GM12872 (cell line): ENCODE measurements at regions not wholly inside any gene's neighbourhood (a gene's known extent, or its start where the extent isn't known, plus 50 kb on each side); places are given as distances from the start of the nearest gene placed in this dataset.

ENCODE experiments used
- TF ChIP-seq, protein P1 (sequence below): IDR thresholded peaks from 3 replicates; pipeline ENCODE4 v1.5.1; 2011; ENCODE audit warnings: low read depth, mild to moderate bottlenecking, low read length, moderate library complexity; ENCODE audit not compliant: insufficient read depth

DNA sequence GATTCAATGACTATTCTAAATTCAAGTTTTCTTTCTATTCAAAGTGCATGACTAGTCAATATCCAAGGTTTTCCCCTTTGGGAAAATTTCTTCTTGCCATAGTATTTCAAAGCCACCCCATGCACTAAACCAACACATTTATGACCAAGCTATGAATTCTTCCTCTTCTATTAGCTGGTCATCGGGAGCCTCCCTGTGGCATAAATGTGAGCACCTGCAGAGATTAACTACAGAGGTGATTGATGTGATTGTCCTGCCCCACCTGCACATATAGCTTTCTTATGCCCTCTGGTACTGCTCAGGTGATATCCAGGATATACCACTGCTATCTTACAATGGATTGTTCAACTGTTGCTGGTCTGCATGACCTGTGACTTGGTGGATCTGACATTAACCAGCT, 694.9 kb downstream of the ZBBX start:
- TF ChIP-seq, protein P1, sequence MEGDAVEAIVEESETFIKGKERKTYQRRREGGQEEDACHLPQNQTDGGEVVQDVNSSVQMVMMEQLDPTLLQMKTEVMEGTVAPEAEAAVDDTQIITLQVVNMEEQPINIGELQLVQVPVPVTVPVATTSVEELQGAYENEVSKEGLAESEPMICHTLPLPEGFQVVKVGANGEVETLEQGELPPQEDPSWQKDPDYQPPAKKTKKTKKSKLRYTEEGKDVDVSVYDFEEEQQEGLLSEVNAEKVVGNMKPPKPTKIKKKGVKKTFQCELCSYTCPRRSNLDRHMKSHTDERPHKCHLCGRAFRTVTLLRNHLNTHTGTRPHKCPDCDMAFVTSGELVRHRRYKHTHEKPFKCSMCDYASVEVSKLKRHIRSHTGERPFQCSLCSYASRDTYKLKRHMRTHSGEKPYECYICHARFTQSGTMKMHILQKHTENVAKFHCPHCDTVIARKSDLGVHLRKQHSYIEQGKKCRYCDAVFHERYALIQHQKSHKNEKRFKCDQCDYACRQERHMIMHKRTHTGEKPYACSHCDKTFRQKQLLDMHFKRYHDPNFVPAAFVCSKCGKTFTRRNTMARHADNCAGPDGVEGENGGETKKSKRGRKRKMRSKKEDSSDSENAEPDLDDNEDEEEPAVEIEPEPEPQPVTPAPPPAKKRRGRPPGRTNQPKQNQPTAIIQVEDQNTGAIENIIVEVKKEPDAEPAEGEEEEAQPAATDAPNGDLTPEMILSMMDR: no peak

DNA sequence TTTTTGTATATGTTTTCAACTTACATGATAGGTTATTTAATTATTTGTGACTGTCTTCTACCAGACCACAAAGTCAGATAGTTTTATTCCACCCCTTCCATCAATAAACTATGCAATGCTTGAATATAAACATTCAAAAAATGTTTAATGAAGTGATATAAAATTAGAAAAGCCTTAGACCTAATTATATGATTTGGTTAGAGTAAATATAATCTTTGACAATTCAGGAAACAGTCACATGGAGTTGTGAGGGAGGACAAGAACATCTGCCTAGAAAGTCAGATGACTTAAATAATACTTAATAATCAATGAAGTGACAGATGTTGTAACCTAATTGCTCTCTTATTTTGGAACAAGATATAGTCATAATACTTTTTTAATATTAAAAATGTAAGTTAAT, 710.3 kb downstream of the ZBBX start:
- TF ChIP-seq, protein P1: no peak

DNA sequence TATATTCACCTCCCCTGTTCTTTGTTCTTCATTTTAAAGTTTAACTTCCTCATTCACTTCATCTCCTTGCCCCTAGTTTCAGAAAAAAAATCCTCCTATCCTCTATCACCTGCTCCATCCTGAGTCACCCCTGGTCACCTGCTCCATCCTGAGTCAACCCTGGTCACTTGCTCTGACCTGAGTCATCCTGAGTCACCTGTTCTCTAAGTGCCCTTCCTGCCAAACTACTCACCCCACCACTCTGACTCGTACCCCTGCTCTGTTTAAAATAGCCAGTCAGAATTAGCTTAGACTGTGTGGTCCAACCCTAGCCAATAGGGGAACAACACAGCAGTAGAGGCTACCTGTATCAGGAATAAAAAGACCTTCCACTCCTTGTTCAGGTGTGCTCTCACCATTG, 716.9 kb downstream of the ZBBX start:
- TF ChIP-seq, protein P1: no peak

DNA sequence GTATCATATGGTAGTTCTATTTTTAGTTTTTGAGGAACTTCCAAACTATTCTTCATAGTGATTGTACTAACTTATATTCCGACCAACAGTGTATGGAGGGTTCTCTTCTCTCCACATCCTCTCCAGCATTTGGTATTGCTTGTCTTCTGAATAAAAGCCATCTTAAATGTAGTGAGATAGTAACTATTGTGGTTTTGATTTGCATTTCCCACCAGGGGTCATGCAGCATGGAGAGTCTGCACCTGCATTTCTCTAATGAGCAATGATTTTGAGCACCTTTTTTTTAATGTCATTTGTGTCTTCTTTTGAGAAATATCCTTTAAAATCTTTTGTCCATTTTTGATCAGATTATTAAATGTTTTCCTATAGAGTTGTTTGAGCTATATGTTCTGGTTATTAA, 718.5 kb downstream of the ZBBX start:
- TF ChIP-seq, protein P1: no peak

DNA sequence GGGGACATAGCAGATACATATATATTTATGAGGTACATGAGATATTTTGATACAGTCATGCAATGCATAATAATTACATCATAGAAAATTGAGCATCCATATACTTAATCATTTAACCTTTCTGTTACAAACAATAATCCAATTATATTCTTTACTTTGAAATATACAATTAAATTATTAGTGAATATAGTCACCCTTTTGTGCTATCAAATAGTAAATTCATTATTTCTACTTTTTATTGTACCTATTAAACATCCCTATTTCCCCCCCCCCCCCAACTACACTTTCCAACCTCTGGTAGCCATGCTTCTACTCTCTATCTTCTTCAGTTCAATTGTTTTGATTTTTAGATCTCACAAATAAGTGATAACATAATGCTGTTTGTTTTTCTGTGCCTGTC, 719.1 kb downstream of the ZBBX start:
- TF ChIP-seq, protein P1: no peak

DNA sequence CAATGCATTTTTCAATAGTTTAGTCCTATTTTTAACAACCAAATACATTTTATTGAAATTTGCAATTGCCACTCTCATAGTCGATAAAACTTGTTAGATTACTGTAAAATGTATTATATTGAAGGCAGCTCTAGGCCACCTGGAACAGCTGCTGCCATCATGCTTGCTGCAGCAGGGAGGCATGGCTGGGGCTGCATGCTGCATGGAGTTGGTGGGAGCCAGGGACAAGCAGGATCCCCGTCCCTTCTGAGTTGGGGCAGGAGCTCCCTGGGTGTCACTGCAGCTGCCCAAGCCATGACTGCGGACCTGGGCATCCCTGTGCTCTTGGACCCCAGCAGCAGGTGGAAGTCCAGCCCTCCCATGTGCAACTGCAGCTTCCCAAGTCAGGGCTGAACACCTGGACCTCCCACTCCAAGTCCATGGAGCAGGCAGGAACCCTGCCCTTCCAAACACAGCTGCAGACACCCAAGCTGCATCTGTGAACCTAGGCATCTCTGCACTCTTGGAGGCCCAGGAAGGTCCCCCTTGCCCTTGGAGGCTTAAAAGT, 742.0 kb downstream of the ZBBX start:
- TF ChIP-seq, protein P1: no peak

DNA sequence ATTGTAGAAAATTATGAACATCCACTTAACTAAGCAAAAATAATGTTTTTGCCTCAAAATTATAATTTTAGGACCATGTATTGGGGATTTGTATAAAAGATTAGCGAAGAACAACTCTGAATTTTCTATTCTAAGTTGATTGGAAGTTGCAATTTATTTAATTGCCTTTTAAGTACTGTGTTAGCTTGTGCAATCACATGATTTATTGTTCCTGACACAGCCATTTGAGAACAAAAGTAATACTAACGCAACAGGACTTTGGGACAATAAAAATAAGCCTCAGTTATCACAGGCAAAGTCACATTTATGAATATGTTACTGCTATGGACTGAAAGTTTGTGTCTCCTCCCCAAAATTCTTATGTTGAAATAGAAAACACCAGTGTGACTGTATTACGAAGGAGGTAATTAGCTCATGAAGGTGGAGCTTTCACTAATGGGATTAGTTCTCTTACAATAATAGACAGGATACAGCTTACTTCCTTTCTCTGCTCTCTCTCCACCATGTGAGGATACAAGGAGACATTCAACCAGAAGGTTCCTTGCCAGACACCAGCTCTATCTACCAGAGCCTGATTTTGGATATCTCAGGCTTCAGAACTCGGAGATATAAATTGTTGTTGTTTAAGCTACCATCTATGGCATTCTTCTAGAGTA, 745.9 kb downstream of the ZBBX start:
- TF ChIP-seq, protein P1: no peak
